D721Med (cell line): ENCODE measurements at regions not wholly inside any gene's neighbourhood (a gene's known extent, or its start where the extent isn't known, plus 50 kb on each side); places are given as distances from the start of the nearest gene placed in this dataset.

ENCODE experiments used
- DNase-seq: peaks from one replicate; pipeline ENCODE4 v3.0.0; 2011; ENCODE audit warnings: low spot score; ENCODE audit not compliant: insufficient read length
- FAIRE-seq: peaks from 2 replicates; lab custom pipeline; 2011; peaks lifted over from hg19 to GRCh38; lab: Jason Lieb, UNC
- TF ChIP-seq, protein P1 (sequence below): IDR thresholded peaks from 2 replicates; pipeline ENCODE4 v1.5.1; 2012; ENCODE audit warnings: mild to moderate bottlenecking, control low read depth; ENCODE audit not compliant: insufficient read depth; ENCODE audit errors: missing control alignments

DNA sequence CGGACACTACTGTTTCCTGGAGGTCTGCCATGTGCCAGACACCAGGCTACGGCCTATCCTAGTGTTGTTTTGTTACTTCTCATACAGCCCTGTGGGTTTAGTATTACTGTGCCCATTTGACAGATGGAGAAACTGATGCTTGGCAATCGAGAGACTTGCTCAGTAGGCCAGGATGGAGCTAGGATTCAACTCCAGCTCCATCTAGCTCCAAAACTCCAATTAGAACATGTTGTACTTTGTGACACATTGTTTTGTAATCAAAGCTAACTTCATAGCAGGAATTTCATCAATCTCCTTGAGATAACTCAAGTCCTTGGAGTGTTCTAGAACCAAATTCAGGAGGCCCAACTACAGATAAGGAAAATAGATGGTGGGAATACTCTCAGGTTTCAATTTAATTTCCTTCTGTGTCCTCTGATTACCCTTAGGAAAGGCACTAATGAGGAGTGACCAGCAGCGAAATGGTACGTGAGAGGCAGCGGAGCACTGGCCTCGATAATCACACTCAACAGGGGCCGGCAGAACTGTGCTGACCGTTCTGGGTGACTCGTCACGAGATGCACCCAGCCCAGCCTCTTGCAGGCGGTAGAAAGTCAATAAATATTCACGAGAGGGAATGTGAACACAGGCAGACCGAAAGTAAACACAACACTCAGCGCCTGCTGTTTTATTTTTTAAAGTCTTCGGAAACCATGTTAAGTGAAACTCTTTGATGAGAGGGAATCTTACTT, 269.6 kb upstream of the NEBL start:
- DNase-seq (no peak), FAIRE-seq (no peak)
- TF ChIP-seq, protein P1, sequence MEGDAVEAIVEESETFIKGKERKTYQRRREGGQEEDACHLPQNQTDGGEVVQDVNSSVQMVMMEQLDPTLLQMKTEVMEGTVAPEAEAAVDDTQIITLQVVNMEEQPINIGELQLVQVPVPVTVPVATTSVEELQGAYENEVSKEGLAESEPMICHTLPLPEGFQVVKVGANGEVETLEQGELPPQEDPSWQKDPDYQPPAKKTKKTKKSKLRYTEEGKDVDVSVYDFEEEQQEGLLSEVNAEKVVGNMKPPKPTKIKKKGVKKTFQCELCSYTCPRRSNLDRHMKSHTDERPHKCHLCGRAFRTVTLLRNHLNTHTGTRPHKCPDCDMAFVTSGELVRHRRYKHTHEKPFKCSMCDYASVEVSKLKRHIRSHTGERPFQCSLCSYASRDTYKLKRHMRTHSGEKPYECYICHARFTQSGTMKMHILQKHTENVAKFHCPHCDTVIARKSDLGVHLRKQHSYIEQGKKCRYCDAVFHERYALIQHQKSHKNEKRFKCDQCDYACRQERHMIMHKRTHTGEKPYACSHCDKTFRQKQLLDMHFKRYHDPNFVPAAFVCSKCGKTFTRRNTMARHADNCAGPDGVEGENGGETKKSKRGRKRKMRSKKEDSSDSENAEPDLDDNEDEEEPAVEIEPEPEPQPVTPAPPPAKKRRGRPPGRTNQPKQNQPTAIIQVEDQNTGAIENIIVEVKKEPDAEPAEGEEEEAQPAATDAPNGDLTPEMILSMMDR = no peak

DNA sequence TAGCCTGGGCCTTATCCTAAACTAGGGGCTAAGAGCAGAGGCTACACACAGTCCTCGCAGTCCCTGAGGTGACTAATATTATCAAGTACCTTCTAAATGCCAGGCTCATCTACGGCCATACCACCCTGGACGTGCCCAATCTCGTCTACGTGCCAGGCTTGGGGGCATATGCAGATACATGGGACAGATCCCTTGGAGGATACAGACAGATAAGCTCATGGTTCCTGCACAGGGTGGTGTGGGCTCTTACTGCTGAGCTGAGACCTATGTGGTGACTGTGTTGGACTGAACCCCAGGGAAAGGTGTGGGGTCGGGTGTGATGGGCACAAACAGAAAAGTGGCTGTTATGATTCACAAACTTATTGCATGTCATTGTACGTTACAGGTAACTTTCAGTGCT, 268.4 kb upstream of the NEBL start:
- TF ChIP-seq, protein P1 = no peak
- no peak for FAIRE-seq
- DNase-seq = no peak

DNA sequence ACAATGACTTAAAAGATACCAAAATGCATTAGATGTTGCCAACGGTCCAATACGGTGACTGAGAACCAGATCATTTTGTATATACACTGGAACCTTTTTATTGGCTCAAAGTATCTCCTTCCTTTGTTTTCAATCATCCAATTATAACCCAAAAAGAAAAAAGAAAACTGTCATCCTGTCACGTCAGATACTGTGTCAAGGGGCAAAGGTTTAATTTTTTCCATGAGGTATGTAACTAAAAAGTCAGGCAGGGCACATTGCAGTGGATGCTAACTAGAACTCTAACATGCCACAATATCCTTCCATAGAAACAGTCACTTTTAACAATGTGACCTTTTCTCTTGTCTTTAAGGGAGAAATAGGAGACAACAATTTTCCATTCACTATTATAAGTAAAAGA, 267.6 kb upstream of the NEBL start:
- no peak for DNase-seq
- FAIRE-seq = no peak
- TF ChIP-seq, protein P1 = no peak

DNA sequence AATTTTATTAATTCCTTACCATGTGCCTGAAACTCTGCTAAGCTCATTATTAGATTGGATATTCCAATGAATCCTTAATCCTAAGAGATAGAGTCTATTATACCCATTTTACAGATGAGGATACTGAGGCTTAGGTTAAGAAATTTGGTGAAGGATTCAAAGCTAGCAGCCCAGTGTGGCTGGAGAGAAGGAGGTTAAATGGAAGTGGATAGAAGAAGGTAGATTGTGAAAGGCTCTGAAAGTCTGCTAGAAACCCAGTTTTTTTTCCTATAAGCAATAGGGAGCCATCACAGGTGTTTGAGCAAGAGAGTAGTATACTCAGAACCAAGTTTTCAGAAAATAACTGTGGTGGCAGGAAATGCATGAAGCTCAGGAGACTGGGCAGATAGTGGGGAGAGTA, 265.8 kb upstream of the NEBL start:
- DNase-seq (no peak), FAIRE-seq (no peak)
- TF ChIP-seq, protein P1 = no peak

DNA sequence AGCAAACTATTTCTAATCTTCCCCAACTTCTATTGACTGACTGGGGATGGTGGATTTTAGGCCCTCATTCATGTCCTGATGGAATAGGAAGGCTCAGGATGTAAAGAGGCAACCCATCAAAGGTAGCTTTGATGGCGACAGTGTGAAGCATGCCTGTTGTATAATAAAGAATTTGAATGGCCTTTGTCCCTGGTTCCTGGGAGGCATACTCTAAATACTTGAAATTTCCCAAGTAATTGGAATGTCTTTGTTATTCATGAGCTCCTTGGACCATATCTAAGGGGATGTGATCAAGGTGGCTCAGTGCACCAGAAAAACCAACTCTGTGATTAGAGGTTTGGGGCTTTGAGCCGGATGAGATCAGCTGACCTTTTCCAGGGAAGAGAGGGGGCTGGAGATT, 264.5 kb upstream of the NEBL start:
- TF ChIP-seq, protein P1 = no peak
- DNase-seq = no peak
- no peak for FAIRE-seq

DNA sequence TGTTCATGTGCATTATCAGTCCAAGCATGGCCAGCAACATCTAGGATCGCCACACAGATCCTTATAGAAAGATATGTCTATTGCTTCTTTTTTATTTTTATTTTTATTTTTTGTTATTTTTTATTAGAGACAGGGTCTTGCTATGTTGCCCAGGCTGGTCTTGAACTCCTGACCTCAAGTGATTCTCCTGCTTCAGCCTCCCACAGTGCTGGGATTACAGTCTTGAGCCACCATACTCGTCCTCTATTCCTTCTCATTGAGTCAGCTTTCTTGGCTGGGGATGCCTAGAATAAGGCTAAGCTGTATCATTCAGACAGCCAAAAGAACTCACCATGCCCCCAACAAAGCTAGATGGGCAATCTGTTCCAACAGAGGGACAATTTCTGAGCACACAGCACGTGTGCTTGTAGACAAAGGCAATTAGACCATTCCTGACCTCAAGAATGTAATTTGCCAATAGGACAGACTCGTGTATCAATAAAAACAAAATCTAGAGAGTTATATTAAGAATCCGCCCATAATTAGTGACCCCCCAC, 264.0 kb upstream of the NEBL start:
- FAIRE-seq = no peak
- TF ChIP-seq, protein P1 = no peak
- no peak for DNase-seq

DNA sequence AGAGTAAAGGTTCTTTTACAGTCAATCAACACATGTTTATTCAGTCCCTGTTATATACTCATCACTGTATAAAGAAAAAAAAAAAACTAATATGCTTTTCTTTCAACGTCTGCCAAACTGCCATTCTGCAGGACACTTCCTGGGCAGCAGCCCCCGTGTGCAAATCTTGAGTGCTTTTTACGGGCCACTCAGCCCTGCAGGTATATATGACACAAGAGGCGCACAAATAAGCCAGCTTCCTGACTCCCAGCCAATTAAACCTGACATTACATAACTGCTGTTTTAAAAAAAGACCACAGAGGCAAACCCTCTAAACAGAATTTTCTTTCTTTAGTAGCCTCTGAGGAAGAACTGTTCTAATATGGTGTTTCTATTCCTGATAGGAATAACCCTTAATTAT, 263.0 kb upstream of the NEBL start:
- FAIRE-seq (no peak), DNase-seq (no peak)
- TF ChIP-seq, protein P1 = no peak
